ENCODE measurements at regions not wholly inside any gene's neighbourhood (a gene's known extent, or its start where the extent isn't known, plus 50 kb on each side); places are given as distances from the start of the nearest gene placed in this dataset.
A peak's percentile ranks its signal among the peaks of the same experiment; 100 is the strongest.

DNA sequence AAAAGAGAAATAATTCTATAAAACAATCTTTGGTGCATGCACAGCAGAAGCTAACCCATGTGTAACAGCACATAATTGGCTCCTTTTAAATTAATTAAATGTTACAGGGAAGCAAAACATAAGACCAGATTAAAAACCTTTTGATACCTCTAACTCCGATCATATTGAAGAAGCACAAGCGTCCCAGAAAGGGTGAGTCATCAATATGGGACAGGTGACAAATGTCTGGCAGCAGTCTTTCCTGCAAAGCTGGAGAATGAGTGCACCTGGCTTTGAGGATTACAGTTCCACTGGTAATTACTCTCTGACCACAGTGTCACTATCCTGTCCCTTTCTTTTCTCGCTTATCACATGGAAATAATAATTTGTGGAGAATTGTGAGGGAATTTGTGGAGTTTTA is 94.6 kb downstream of the FAM9B start:
- intact Hi-C loops (cut with DNase I) = no loop called here
- H3K27ac ChIP-seq = no peak overlapping the region
- no peak overlapping the region for H3K4me3 ChIP-seq
- H3K4me1 ChIP-seq = no peaks in the 10 kb centered on the region
- no peaks in the 10 kb centered on the region for H3K36me3 ChIP-seq
- TF ChIP-seq, protein P1, sequence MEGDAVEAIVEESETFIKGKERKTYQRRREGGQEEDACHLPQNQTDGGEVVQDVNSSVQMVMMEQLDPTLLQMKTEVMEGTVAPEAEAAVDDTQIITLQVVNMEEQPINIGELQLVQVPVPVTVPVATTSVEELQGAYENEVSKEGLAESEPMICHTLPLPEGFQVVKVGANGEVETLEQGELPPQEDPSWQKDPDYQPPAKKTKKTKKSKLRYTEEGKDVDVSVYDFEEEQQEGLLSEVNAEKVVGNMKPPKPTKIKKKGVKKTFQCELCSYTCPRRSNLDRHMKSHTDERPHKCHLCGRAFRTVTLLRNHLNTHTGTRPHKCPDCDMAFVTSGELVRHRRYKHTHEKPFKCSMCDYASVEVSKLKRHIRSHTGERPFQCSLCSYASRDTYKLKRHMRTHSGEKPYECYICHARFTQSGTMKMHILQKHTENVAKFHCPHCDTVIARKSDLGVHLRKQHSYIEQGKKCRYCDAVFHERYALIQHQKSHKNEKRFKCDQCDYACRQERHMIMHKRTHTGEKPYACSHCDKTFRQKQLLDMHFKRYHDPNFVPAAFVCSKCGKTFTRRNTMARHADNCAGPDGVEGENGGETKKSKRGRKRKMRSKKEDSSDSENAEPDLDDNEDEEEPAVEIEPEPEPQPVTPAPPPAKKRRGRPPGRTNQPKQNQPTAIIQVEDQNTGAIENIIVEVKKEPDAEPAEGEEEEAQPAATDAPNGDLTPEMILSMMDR (IDR thresholded peaks at IDR 0.05) = no peak
- no peaks in the 10 kb centered on the region for H3K9me3 ChIP-seq
- no peak for DNase-seq (ENCODE audit: low spot score in 2 of 2)
- no peaks in the 10 kb centered on the region for H3K27me3 ChIP-seq

DNA sequence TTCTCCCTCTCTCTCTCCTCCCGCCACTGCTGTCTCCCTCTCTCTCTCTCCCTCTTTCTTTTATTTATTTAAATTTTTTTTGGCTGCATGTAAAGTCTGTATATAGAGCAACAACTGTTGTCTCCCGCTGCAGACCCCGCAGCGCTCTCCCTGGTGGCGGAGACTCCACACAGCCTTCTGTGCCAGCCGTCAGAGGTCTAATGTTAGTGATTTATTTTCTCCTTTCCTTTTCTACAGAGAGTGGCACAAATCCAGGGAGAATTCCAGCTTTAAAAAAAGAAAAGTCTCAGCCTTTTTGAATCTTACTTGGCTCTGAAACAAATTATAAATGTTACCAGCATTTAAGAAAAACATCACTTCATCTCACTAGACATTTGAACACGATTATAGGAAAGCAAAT is 106.2 kb downstream of the FAM9B start:
- intact Hi-C loops (cut with DNase I) = no loop called here
- Histone ChIP-seq H3K27ac (no peak overlapping the region), H3K4me3 (peak overlapping the region in 1 of 2 donors; percentile 16), H3K9me3 (no peaks in the 10 kb centered on the region), H3K4me1 (no peaks in the 10 kb centered on the region), H3K27me3 (no peaks in the 10 kb centered on the region), H3K36me3 (no peaks in the 10 kb centered on the region)
- DNase-seq (ENCODE audit: low spot score in 2 of 2) = no peak
- TF ChIP-seq, protein P1 (IDR thresholded peaks at IDR 0.05) = no peak

DNA sequence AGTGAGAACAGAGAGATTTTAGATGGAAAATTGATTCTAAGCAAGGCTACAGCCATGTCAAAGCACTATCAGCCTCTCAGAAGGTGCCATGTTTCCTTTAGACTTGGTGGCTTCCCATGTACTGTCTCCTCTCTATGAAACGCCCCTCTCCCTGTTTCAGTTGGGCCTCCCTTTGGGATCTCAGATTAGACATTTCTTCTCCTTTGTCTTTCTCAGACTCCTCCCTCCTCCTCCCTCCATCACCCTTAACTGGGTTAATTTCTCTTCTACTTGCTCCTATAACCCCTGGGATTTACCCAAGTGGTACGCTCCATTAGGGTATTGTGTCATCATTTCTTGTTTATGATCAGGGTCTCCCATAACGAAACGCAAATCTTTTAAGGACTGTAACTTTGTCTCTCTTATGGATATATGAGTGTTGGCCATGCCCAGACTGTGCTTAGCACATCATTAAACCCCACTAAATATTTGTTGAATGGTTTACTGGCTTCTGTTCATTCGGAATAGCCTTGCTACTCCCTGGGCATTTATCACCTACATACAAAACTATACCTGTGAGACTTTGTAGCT is 106.8 kb downstream of the FAM9B start:
- TF ChIP-seq, protein P1 (IDR thresholded peaks at IDR 0.05) = no peak
- Histone ChIP-seq H3K9me3 (no peaks in the 10 kb centered on the region), H3K4me1 (no peaks in the 10 kb centered on the region), H3K36me3 (no peaks in the 10 kb centered on the region), H3K4me3 (peak overlapping the region in 1 of 2 donors; percentile 16), H3K27ac (no peak overlapping the region), H3K27me3 (no peaks in the 10 kb centered on the region)
- intact Hi-C loops (cut with DNase I) = no loop called here
- DNase-seq (ENCODE audit: low spot score in 2 of 2) = no peak

DNA sequence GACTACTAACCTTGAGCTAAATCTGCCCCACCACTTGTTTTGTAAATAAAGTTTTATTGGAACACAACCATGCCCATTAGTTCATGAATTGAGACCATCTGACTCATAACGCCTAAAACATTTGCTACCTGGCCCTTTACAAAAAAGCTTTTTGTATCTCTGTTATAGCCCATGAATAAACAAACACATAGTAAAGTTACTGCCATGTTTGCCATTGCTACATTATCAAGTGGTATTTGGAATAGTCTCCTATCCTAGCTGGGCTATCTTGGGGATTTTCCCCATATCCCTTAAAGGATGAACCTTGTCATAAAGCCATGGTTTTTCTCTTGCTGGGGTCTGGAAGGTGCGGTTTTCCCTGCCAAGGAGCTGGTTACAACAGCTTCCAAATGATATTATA is 112.3 kb downstream of the FAM9B start:
- intact Hi-C loops (cut with DNase I) = no loop called here
- Histone ChIP-seq H3K36me3 (no peaks in the 10 kb centered on the region), H3K4me3 (no peak overlapping the region), H3K9me3 (no peaks in the 10 kb centered on the region), H3K27me3 (no peaks in the 10 kb centered on the region), H3K4me1 (no peaks in the 10 kb centered on the region), H3K27ac (no peak overlapping the region)
- no peak for DNase-seq (ENCODE audit: low spot score in 2 of 2)
- TF ChIP-seq, protein P1 (IDR thresholded peaks at IDR 0.05) = no peak

DNA sequence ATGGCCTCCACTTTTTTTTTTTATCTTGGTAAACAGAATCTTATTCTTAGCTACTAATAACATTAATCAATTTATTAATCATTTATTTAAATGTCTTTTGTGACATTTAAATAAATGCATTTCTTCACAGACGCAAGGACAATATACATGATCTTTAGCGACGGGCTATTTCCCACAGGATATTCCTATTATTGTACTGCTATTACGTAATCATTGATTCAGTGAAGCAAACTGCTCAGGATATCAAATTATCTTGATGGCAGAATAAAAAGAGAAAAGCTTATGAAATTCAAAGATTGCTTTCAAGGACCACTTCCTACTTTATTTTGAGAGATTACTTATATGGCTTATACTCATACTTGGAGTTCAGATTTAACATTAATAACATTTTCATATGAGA is 114.1 kb downstream of the FAM9B start:
- intact Hi-C loops (cut with DNase I) = loop anchor here (10.0 kb wide), 1 partner anchor 495 kb away; no protein-coding TSS in a partner anchor
- Histone ChIP-seq H3K27me3 (no peaks in the 10 kb centered on the region), H3K36me3 (no peaks in the 10 kb centered on the region), H3K27ac (no peak overlapping the region), H3K4me3 (no peak overlapping the region), H3K9me3 (no peaks in the 10 kb centered on the region), H3K4me1 (peaks cover 0 to 1% of the 10 kb centered on the region in 2 donors)
- TF ChIP-seq, protein P1 (IDR thresholded peaks at IDR 0.05) = no peak
- DNase-seq (ENCODE audit: low spot score in 2 of 2) = no peak

DNA sequence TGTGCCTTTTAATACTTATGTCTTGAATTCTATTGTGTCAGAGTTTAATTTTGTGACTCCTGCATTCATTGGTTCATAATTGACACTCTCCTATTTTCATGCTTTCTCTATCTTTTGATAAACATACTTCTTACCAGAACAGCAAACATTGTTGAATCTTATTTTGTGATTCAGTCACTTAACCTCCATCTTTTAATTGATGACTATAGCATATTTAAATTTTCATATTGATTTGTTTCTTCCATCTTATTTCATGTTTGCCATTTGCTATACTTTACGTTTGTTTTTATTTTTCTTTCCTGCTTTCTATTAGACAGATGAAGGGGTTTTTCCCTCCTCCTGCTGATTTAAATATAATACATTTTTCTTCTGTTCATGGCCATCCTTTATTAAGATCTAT is 115.5 kb upstream of the FAM9A start:
- Histone ChIP-seq H3K27ac (no peak overlapping the region), H3K9me3 (no peaks in the 10 kb centered on the region), H3K4me1 (peaks cover 3 to 15% of the 10 kb centered on the region in 2 donors), H3K4me3 (no peak overlapping the region), H3K36me3 (no peaks in the 10 kb centered on the region), H3K27me3 (no peaks in the 10 kb centered on the region)
- DNase-seq (ENCODE audit: low spot score in 2 of 2) = no peak
- intact Hi-C loops (cut with DNase I) = loop anchor here (10.0 kb wide), 1 partner anchor 498 kb away; no protein-coding TSS in a partner anchor
- TF ChIP-seq, protein P1 (IDR thresholded peaks at IDR 0.05) = no peak

Measured in ascending aorta (tissue), 2 donors.